ENCODE measurements at regions not wholly inside any gene's neighbourhood (a gene's known extent, or its start where the extent isn't known, plus 50 kb on each side); places are given as distances from the start of the nearest gene placed in this dataset.

- TF ChIP-seq PAX5 (IDR thresholded peaks at IDR 0.05; ENCODE audit: insufficient read depth, low read length, severe bottlenecking) (no peak), POLR2A (IDR thresholded peaks at IDR 0.05; ENCODE audit: low read depth, low read length) (no peak), POLR2AphosphoS5 (IDR thresholded peaks at IDR 0.05; ENCODE audit: low read depth, low read length) (no peak), SPI1 (IDR thresholded peaks at IDR 0.05; ENCODE audit: low read depth, low read length) (no peak)
- FAIRE-seq (no peak), DNase-seq (ENCODE audit: insufficient read length, low spot score) (no peak)
Observed at GRCh38 chr22:49169074-49169744, 658.5 kb downstream of the BRD1 start.

GRCh38 chr22:49168219-49168813 lies 659.4 kb downstream of the BRD1 start:
- no peak for FAIRE-seq
- DNase-seq (ENCODE audit: insufficient read length, low spot score), result no peak
- TF ChIP-seq POLR2A (IDR thresholded peaks at IDR 0.05; ENCODE audit: low read depth, low read length), result no peak
- TF ChIP-seq PAX5 (IDR thresholded peaks at IDR 0.05; ENCODE audit: insufficient read depth, low read length, severe bottlenecking), result no peak
- no peak for TF ChIP-seq SPI1 (IDR thresholded peaks at IDR 0.05; ENCODE audit: low read depth, low read length)
- no peak for TF ChIP-seq POU2F2 (IDR thresholded peaks at IDR 0.05; ENCODE audit: low read depth, low read length)
- no peak for TF ChIP-seq TAF1 (IDR thresholded peaks at IDR 0.05; ENCODE audit: low read depth, low read length)

GRCh38 chr22:49166746-49167145 lies 660.9 kb downstream of the BRD1 start:
- no peak for FAIRE-seq

GRCh38 chr22:49166211-49166610 lies 661.5 kb downstream of the BRD1 start:
- TF ChIP-seq TAF1 (IDR thresholded peaks at IDR 0.05; ENCODE audit: low read depth, low read length) (no peak), SPI1 (IDR thresholded peaks at IDR 0.05; ENCODE audit: low read depth, low read length) (no peak), POLR2AphosphoS5 (IDR thresholded peaks at IDR 0.05; ENCODE audit: low read depth, low read length) (no peak), POU2F2 (IDR thresholded peaks at IDR 0.05; ENCODE audit: low read depth, low read length) (no peak), PAX5 (IDR thresholded peaks at IDR 0.05; ENCODE audit: insufficient read depth, low read length, severe bottlenecking) (no peak), POLR2A (IDR thresholded peaks at IDR 0.05; ENCODE audit: low read depth, low read length) (no peak)
- DNase-seq (ENCODE audit: insufficient read length, low spot score) (no peak), FAIRE-seq (no peak)

More at GRCh38 chr22:49166746-49167145, 660.9 kb downstream of the BRD1 start:
- DNase-seq (ENCODE audit: insufficient read length, low spot score), result no peak
- TF ChIP-seq POLR2AphosphoS5 (IDR thresholded peaks at IDR 0.05; ENCODE audit: low read depth, low read length) (no peak), POLR2A (IDR thresholded peaks at IDR 0.05; ENCODE audit: low read depth, low read length) (no peak), TAF1 (IDR thresholded peaks at IDR 0.05; ENCODE audit: low read depth, low read length) (no peak), PAX5 (IDR thresholded peaks at IDR 0.05; ENCODE audit: insufficient read depth, low read length, severe bottlenecking) (no peak), SPI1 (IDR thresholded peaks at IDR 0.05; ENCODE audit: low read depth, low read length) (no peak), POU2F2 (IDR thresholded peaks at IDR 0.05; ENCODE audit: low read depth, low read length) (no peak)

- no peak for FAIRE-seq
- DNase-seq (ENCODE audit: insufficient read length, low spot score), result no peak
- TF ChIP-seq TAF1 (IDR thresholded peaks at IDR 0.05; ENCODE audit: low read depth, low read length) (no peak), POLR2A (IDR thresholded peaks at IDR 0.05; ENCODE audit: low read depth, low read length) (no peak), PAX5 (IDR thresholded peaks at IDR 0.05; ENCODE audit: insufficient read depth, low read length, severe bottlenecking) (no peak), POU2F2 (IDR thresholded peaks at IDR 0.05; ENCODE audit: low read depth, low read length) (no peak), POLR2AphosphoS5 (IDR thresholded peaks at IDR 0.05; ENCODE audit: low read depth, low read length) (no peak), SPI1 (IDR thresholded peaks at IDR 0.05; ENCODE audit: low read depth, low read length) (no peak)
Observed at GRCh38 chr22:49164773-49165320, 662.8 kb downstream of the BRD1 start.

GRCh38 chr22:49163960-49164690 lies 663.5 kb downstream of the BRD1 start:
- FAIRE-seq, result no peak
- TF ChIP-seq PAX5 (IDR thresholded peaks at IDR 0.05; ENCODE audit: insufficient read depth, low read length, severe bottlenecking) (no peak), TAF1 (IDR thresholded peaks at IDR 0.05; ENCODE audit: low read depth, low read length) (no peak), SPI1 (IDR thresholded peaks at IDR 0.05; ENCODE audit: low read depth, low read length) (no peak), POU2F2 (IDR thresholded peaks at IDR 0.05; ENCODE audit: low read depth, low read length) (no peak)

GRCh38 chr22:49163258-49163959 lies 664.3 kb downstream of the BRD1 start:
- no peak for FAIRE-seq
- TF ChIP-seq PAX5 (IDR thresholded peaks at IDR 0.05; ENCODE audit: insufficient read depth, low read length, severe bottlenecking), result no peak
- TF ChIP-seq TAF1 (IDR thresholded peaks at IDR 0.05; ENCODE audit: low read depth, low read length), result no peak
- TF ChIP-seq POLR2AphosphoS5 (IDR thresholded peaks at IDR 0.05; ENCODE audit: low read depth, low read length), result no peak
- no peak for TF ChIP-seq POU2F2 (IDR thresholded peaks at IDR 0.05; ENCODE audit: low read depth, low read length)
- no peak for TF ChIP-seq SPI1 (IDR thresholded peaks at IDR 0.05; ENCODE audit: low read depth, low read length)
- no peak for TF ChIP-seq POLR2A (IDR thresholded peaks at IDR 0.05; ENCODE audit: low read depth, low read length)
- DNase-seq (ENCODE audit: insufficient read length, low spot score), result no peak

More at GRCh38 chr22:49163960-49164690, 663.5 kb downstream of the BRD1 start:
- DNase-seq (ENCODE audit: insufficient read length, low spot score), result no peak

- TF ChIP-seq PAX5 (IDR thresholded peaks at IDR 0.05; ENCODE audit: insufficient read depth, low read length, severe bottlenecking) (no peak), SPI1 (IDR thresholded peaks at IDR 0.05; ENCODE audit: low read depth, low read length) (no peak), TAF1 (IDR thresholded peaks at IDR 0.05; ENCODE audit: low read depth, low read length) (no peak), POU2F2 (IDR thresholded peaks at IDR 0.05; ENCODE audit: low read depth, low read length) (no peak), POLR2A (IDR thresholded peaks at IDR 0.05; ENCODE audit: low read depth, low read length) (no peak), POLR2AphosphoS5 (IDR thresholded peaks at IDR 0.05; ENCODE audit: low read depth, low read length) (no peak)
- DNase-seq (ENCODE audit: insufficient read length, low spot score) (no peak), FAIRE-seq (no peak)
Observed at GRCh38 chr22:49162841-49163240, 664.8 kb downstream of the BRD1 start.

All from GM12891 (cell line).